Mucosa of gallbladder (tissue), 1 donor: ENCODE measurements at regions not wholly inside any gene's neighbourhood (a gene's known extent, or its start where the extent isn't known, plus 50 kb on each side); places are given as distances from the start of the nearest gene placed in this dataset.
"Not testable (repeated sequence)": the region's sequence is repeated elsewhere in the genome, so short reads cannot be mapped to it uniquely, and the experiment has no call there.

ENCODE experiments used
- DNase-seq: peaks from one replicate; pipeline ENCODE4 v3.0.0-alpha.2; 2020; ENCODE audit warnings: low spot score
- donor health status: DM: no; HTN: no; CAD: no.

GRCh38 chr6:67908379-67908778, 726.7 kb upstream of the ADGRB3 start:
- DNase-seq = no peak

GRCh38 chr6:67904735-67905134, 730.3 kb upstream of the ADGRB3 start:
- not testable (repeated sequence) for DNase-seq

DNA sequence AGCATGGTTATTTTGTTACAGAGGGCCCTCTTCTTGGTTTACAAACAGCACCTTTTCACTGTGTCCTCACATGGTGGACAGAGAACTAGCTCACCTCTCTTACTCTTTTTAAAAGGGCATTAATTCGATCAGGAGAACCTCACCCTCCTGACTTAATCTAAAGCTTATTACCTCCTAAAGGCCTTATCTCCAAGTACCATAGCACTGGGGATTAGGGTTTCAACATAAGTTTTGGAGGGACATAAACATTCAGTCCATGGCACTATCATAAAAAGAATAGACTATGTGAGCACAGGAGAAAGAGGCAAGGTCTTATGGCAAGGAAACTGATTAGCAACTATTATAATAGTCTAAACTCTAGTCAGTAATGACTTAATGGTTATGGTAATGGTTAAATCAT, 736.2 kb upstream of the ADGRB3 start:
- no peak for DNase-seq

GRCh38 chr6:67897998-67898607, 737.0 kb upstream of the ADGRB3 start:
- no peak for DNase-seq

- DNase-seq = no peak
Observed at GRCh38 chr6:67896476-67896875, 738.6 kb upstream of the ADGRB3 start.

GRCh38 chr6:67889682-67889995, 745.4 kb upstream of the ADGRB3 start:
- DNase-seq = no peak

- DNase-seq = no peak
Observed at GRCh38 chr6:67888886-67889681, 746.0 kb upstream of the ADGRB3 start.

DNA sequence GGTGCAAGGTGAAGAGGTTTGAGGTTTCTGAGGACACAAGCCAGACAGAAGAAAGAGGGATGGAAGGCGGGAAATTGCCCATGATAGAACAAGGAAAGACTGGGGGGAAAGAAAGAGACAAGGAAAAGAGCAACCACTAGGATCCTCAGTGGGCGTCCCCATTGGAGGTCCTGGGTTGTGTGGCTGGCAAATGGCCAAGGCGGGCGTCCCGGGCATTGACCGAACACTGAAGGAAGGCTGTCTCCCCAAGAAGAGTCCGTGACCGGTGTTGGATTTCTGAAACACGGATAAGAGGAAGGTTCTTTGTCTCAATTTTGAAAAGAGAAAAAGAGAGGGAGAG, 746.6 kb upstream of the ADGRB3 start:
- DNase-seq = no peak

DNA sequence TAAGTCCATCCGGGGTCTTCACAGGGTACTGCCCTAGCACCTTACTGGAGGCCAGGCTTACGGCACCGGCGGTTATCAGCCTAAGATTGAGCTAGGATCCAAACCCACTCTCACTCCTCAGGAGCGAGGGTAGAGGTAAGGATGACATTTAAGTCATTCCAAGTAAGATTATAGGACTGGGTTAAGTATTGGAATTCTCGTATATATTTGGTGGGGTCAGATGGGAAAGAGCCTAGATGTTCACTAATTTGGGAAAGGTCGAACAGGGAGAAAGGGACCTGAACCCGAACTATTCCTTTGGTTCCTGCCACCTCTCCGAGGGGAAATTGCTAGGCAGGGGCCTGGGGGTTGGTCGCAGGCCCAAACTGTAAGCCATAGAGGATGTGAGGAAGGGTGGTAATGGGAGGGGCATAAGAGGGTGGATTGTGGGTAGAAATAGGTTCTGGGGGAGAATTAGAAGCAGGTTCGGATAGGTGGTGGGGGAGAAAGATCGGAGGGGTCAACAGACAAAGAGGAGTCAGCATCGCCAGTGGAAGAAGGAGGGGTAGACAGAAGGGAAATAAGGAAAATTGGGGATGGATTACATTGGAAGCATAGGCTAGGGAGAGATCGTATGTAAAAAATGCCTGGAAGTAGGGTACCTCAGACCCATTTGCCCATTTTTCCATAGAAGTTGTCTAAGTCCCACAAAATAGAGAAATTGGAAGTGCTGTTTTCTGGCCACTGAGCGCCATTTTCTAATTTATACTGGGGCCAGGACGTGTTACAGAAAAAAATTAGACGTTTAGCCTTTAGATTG, 747.1 kb upstream of the ADGRB3 start:
- DNase-seq = no peak

DNA sequence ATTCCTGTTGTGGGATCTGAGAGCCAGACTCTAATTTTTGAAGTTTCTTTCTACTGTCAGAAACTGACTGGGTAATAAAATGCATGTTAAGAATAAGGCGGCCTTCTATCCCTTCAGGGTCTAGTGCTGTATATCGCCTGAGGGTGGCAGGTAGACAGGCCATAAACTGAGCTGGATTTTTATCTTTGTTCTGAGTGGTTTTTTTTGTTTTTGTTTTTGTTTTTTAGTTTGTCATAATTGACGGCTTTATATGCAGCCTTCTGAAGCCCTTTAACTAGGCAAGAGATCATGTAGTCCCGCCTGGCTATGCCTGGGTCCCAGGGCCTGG, 747.7 kb upstream of the ADGRB3 start:
- no peak for DNase-seq

GRCh38 chr6:67886840-67887292, 748.2 kb upstream of the ADGRB3 start:
- DNase-seq = no peak

DNA sequence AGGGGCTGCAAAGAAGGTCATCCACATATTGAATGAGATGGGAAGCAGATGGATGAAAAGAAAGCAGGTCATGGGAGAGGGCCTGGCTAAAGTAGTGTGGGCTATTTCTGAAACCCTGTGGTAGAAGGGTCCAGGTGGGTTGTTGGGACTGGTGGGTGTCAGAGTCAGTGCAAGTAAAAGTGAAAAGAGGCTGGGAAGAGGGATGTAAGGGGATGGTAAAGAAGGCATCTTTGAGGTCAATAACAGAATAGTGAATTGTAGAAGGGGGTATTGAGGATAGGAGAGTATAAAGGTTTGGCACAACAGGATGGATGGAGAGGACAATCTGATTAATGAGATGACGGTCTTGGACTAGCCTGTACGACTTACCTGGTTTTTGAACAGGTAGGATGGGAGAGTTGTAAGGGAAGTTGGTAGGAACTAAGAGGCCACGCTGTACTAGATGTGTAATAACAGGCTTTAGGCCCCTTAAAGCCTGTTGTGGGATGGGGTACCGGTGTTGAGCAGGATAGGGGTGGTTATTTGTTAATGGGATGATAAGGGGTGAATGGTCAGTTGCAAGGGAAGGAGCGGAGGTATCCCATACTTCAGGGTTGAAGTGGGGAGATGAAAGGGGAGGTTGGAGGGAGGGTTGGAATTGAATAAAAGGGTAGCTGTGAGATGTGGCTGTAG, 748.9 kb upstream of the ADGRB3 start:
- DNase-seq = no peak

- no peak for DNase-seq
Observed at GRCh38 chr6:67885081-67886033, 749.7 kb upstream of the ADGRB3 start.

DNA sequence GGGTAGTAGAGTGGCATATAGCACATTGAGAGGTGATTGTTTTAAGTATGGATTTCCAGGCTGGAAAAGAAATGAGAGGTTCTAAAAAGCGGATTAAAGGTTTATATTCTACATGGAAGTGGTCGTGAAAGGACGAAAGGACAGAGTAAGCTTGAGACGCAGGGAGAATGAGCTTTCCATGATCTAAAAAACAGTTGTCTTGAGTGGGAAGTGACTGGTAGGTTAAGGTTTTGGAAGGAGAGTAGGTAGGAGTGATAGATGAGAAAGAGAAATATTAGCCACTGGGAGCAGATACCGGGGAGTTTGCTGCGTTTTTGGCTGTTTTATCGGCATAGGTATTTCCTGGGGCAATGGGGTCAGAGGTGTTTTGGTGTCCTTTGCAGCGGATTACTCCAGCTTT, 750.6 kb upstream of the ADGRB3 start:
- DNase-seq = no peak

GRCh38 chr6:67883500-67884366, 751.3 kb upstream of the ADGRB3 start:
- DNase-seq = no peak

- DNase-seq = no peak
Observed at GRCh38 chr6:67882436-67883311, 752.4 kb upstream of the ADGRB3 start.

- no peak for DNase-seq
Observed at GRCh38 chr6:67881706-67882065, 753.4 kb upstream of the ADGRB3 start.

- no peak for DNase-seq
Observed at GRCh38 chr6:67880939-67881705, 754.0 kb upstream of the ADGRB3 start.

GRCh38 chr6:67880343-67880742, 754.7 kb upstream of the ADGRB3 start:
- DNase-seq = not testable (repeated sequence)
